ENCODE measurements at regions not wholly inside any gene's neighbourhood (a gene's known extent, or its start where the extent isn't known, plus 50 kb on each side); places are given as distances from the start of the nearest gene placed in this dataset.
"Not testable (repeated sequence)": the region's sequence is repeated elsewhere in the genome, so short reads cannot be mapped to it uniquely, and the experiment has no call there.

DNA sequence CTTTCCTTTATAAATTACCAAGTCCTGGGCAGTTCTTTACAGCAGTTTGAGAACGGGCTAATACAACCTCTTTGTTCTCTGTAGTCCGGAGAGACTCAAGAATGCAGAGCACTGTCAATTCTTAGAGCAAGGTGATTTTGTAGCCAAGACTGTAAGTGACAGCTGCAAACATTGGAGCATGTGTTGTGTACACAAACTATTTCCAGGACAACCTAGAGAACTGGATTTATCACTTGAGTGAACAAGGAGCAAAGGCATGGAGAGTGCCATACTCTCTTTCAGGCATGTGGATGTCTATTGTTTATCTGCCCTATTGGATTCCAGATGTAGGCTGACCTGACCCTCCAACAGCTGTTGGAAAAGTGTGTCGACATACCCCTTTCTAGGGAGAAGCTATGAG is 153.9 kb downstream of the SPANXN3 start:
- TF ChIP-seq, protein P1, sequence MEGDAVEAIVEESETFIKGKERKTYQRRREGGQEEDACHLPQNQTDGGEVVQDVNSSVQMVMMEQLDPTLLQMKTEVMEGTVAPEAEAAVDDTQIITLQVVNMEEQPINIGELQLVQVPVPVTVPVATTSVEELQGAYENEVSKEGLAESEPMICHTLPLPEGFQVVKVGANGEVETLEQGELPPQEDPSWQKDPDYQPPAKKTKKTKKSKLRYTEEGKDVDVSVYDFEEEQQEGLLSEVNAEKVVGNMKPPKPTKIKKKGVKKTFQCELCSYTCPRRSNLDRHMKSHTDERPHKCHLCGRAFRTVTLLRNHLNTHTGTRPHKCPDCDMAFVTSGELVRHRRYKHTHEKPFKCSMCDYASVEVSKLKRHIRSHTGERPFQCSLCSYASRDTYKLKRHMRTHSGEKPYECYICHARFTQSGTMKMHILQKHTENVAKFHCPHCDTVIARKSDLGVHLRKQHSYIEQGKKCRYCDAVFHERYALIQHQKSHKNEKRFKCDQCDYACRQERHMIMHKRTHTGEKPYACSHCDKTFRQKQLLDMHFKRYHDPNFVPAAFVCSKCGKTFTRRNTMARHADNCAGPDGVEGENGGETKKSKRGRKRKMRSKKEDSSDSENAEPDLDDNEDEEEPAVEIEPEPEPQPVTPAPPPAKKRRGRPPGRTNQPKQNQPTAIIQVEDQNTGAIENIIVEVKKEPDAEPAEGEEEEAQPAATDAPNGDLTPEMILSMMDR (conservative IDR thresholded peaks at IDR 0.05; ENCODE audit: low read depth, low read length) = no peak
- DNase-seq (ENCODE audit: low read depth) = no peak
- H3K4me3 ChIP-seq (ENCODE audit: low read depth, low read length) = no peak overlapping the region

DNA sequence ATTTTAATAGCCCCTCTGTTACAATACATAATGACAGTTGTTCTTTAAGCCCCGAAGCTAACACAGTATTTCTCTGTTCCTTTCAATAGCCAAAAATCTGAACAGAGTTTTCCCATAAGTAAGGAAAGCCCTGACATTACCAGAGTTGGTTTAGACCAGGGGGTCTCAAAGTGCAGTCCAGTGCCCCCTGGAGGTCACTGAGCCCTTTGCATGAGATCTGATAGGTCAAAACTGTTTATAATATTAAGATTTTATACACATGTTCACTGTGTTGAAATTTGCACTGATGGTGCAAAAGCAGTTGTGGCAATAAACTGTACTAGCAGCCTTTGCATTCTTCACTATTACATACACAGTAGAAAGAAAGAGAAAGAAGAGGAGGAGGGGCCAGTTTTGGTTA is 177.1 kb downstream of the SPANXN3 start:
- DNase-seq (ENCODE audit: low read depth) = no peak
- TF ChIP-seq, protein P1 (conservative IDR thresholded peaks at IDR 0.05; ENCODE audit: low read depth, low read length) = no peak
- H3K4me3 ChIP-seq (ENCODE audit: low read depth, low read length) = no peak overlapping the region

DNA sequence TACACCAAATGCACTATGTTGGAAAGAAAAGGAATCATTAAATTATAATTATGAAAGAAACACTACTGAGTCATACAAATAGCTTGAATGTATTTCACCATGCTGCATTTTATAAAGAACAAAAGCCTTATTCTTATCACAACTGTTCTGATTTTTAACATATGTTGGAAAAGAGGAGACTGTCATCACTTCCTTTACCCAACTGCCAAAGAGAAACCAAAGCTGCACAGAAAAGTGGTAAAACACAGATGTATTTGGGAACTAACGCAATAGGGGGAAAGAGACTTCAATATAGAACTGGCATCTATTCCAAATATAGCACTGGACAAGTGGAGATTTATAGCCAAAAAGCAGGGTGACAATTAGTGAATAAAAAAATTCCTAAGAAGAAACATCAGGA is 181.0 kb downstream of the SPANXN3 start:
- no peak for DNase-seq (ENCODE audit: low read depth)
- TF ChIP-seq, protein P1 (conservative IDR thresholded peaks at IDR 0.05; ENCODE audit: low read depth, low read length) = no peak
- H3K4me3 ChIP-seq (ENCODE audit: low read depth, low read length) = no peak overlapping the region

DNA sequence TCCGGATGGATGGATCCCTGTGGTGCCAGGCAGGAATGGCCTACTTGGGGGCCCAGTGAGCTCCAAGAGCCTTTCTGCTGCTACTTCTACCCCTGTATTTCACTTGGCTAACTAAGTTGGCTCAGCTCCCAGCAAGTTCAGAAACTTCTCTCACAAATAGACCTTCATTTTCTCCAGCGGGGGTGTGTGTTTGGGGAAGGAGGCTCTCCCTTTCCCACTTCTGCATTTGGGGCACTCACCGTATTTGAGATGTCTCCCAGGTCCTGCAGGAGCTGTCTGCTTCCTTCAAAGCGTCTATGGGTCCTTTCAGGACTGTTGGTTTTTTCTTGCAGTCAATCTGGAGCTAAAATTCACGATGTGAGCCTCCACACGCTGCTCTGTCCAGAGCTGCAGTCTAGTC is 197.7 kb downstream of the SPANXN3 start:
- no peak for DNase-seq (ENCODE audit: low read depth)
- no peak overlapping the region for H3K4me3 ChIP-seq (ENCODE audit: low read depth, low read length)
- TF ChIP-seq, protein P1 (conservative IDR thresholded peaks at IDR 0.05; ENCODE audit: low read depth, low read length) = no peak

DNA sequence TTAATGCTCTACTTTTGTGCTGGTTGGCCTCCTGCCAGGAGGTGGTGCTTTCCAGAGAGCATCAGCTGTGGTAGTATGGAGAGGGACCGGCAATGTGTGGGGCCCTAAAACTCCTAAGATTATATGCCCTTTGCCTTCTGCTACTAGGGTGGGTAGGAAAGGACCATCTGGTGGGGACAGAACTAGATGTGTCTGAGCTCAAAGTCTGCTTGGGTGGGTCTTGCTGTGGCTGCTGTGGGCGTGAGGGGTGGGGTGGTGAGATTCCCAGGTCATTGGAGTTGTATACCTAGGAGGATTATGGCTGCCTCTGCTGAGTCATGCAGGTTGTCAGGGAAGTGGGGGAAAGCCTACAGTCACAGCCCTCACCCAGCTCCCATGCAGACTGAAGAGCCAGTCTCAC is 198.4 kb downstream of the SPANXN3 start:
- not testable (repeated sequence) for DNase-seq (ENCODE audit: low read depth); H3K4me3 ChIP-seq (ENCODE audit: low read depth, low read length)

DNA sequence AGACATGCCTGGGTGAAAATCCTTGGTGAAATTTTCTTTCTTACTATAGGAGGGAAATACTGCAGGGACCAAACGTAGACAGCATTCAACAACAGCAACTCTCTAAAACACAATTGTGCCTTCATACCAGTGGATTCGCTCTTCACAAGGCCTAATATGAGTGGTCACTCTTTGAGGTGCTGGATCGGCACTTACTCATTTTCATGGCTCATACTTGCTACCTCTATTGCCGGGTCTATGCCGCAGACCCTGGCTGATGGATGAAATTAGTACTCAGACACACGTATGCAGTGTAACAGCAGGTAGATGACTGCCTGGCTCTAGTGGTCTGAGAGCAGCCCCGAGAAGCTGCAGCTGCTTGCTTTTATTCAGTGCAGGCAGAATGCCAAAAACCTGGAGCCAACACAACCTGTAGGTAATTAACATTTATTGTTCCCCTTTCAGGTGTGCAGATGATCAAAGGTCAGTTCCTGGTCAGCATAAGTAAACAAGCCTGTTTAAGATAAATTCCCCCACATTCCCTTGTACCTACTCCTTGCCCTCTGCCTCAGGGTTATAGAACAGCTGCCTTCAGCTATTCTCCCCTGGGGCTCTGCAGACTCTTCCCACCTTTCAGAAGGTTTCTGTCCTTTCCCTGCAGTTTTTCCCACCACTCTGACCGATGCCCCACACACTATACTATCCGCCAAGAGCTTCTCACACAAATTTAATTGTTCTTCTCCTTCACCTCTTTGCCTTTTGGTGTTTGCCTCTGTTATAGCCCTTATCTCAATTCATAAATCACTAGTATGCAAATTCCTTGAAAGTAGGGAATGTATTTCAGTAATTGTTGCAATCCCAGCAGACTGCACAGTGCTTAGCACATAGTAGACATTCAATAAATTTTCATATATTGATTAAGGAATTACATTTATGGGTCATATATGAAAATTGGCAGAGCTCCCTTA is 210.0 kb downstream of the SPANXN3 start:
- TF ChIP-seq, protein P1 (conservative IDR thresholded peaks at IDR 0.05; ENCODE audit: low read depth, low read length) = no peak
- DNase-seq (ENCODE audit: low read depth) = no peak
- no peak overlapping the region for H3K4me3 ChIP-seq (ENCODE audit: low read depth, low read length)

DNA sequence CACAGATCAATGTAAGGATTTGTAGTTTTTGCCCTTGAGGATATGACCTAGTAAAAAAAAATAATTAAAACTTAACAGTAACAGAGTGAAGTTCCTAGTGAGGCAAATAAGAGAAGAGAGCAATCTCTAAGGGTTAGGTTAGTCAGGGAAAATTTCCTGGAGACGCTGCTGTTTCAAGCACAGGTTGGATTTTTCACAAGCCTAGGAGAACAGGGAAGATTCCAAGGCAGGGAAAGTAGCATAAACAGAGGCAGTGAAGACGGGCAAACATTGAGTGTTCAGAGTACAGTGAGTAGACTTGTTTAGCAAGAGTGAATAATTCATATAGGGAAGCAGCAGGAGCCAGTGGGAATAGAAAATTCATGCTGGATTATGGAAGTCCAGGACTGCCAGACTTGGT is 212.8 kb downstream of the SPANXN3 start:
- TF ChIP-seq, protein P1 (conservative IDR thresholded peaks at IDR 0.05; ENCODE audit: low read depth, low read length) = no peak
- DNase-seq (ENCODE audit: low read depth) = no peak
- H3K4me3 ChIP-seq (ENCODE audit: low read depth, low read length) = no peak overlapping the region

All from choroid plexus epithelial cell (primary cell).